ENCODE measurements at regions not wholly inside any gene's neighbourhood (a gene's known extent, or its start where the extent isn't known, plus 50 kb on each side); places are given as distances from the start of the nearest gene placed in this dataset.

GRCh38 chr4:30932581-30932980, 212.4 kb downstream of the PCDH7 start (continued):
- TF ChIP-seq CHD7 (IDR thresholded peaks at IDR 0.05; ENCODE audit: insufficient replicate concordance, low read length) = no peak
- TF ChIP-seq RAD21 (IDR thresholded peaks at IDR 0.05 in 1 of 2, conservative IDR thresholded peaks at IDR 0.05 in 1 of 2; ENCODE audit: low read depth in 2 of 2, low read length in 2 of 2) = no peak
- TF ChIP-seq BRCA1 (IDR thresholded peaks at IDR 0.05; ENCODE audit: low read depth, low read length) = no peak
- TF ChIP-seq SIRT6 (IDR thresholded peaks at IDR 0.05; ENCODE audit: low read length) = no peak
- no peak for TF ChIP-seq CHD1 (IDR thresholded peaks at IDR 0.05; ENCODE audit: low read depth, low read length)
- no peak for TF ChIP-seq MAX (IDR thresholded peaks at IDR 0.05)
- no peak for TF ChIP-seq ATF3 (IDR thresholded peaks at IDR 0.05; ENCODE audit: insufficient read depth, low read depth, low read length)
- TF ChIP-seq USF2 (IDR thresholded peaks at IDR 0.05; ENCODE audit: low read length) = no peak
- TF ChIP-seq EZH2 (IDR thresholded peaks at IDR 0.05; ENCODE audit: low read depth, low read length, severe bottlenecking) = no peak
- TF ChIP-seq TCF12 (IDR thresholded peaks at IDR 0.05; ENCODE audit: low read depth, low read length) = no peak
